ENCODE measurements at regions not wholly inside any gene's neighbourhood (a gene's known extent, or its start where the extent isn't known, plus 50 kb on each side); places are given as distances from the start of the nearest gene placed in this dataset.
"Not testable (repeated sequence)": the region's sequence is repeated elsewhere in the genome, so short reads cannot be mapped to it uniquely, and the experiment has no call there.

DNA sequence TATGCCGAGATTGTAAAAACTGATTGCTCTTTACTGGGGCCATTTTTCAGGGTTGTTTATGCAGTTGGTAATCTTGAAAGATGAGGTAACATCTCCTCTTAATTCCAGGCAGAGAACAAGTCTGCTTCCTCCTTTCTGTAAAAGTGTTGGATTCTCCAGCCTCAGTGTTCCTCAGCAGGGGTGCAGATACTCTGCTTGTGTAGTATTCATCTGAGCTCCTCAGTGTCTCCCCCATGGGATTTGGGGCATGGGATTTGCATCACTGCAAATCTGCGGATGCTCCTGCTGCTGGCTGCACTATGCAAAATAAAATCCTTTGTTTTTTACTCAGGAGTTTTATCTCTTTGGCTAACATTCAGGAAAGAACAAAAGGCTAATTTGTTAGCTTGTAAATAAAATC lies 104.9 kb upstream of the ATP8A1 start:
- ChIA-PET RAD21 (ENCODE audit: low non-redundant PET in 1 of 2, low total read pairs in 2 of 2, uncharacterized antibody in 2 of 2, unreplicated experiment in 2 of 2) (no interaction called here), CTCF (no interaction called here)

GRCh38 chr4:42754965-42755364 lies 98.1 kb upstream of the ATP8A1 start:
- H3K9ac ChIP-seq (ENCODE audit: low read length); H3K4me2 ChIP-seq (ENCODE audit: low read length); H3K27ac ChIP-seq (ENCODE audit: low read depth, low read length); DNase-seq (ENCODE audit: low read depth, low spot score); H2AFZ ChIP-seq (ENCODE audit: low read depth, low read length, poor library complexity, severe bottlenecking); H3K27me3 ChIP-seq (ENCODE audit: insufficient read depth, low read length); CTCF ChIA-PET; POLR2A ChIA-PET; intact Hi-C loops (cut with micrococcal nuclease); RAD21 ChIA-PET (ENCODE audit: low non-redundant PET in 1 of 2, low total read pairs in 2 of 2, uncharacterized antibody in 2 of 2, unreplicated experiment in 2 of 2); H3K9me3 ChIP-seq (ENCODE audit: control insufficient read depth in 1 of 2, insufficient read depth in 1 of 2, low read depth in 1 of 2, low read length in 2 of 2); H3K4me3 ChIP-seq (replicated peaks in 1 of 2; ENCODE audit: low read depth in 1 of 2, low read length in 2 of 2); H3K36me3 ChIP-seq (ENCODE audit: control insufficient read depth in 1 of 2, insufficient read depth in 2 of 2, low read length in 2 of 2); H4K20me1 ChIP-seq (ENCODE audit: insufficient read depth); H3K4me1 ChIP-seq (ENCODE audit: control insufficient read depth in 1 of 2, insufficient read depth in 2 of 2, low read length in 2 of 2); BruUV-seq (replicated peaks); H3K79me2 ChIP-seq (ENCODE audit: insufficient read depth, low read length); ATAC-seq; H3K9me2 ChIP-seq (ENCODE audit: insufficient read depth): not testable (repeated sequence)

More for the DNA sequence above, 104.9 kb upstream of the ATP8A1 start:
- Histone ChIP-seq H3K9me3 (ENCODE audit: control insufficient read depth in 1 of 2, insufficient read depth in 1 of 2, low read depth in 1 of 2, low read length in 2 of 2) (no peaks in the 10 kb centered on the region), H3K36me3 (ENCODE audit: control insufficient read depth in 1 of 2, insufficient read depth in 2 of 2, low read length in 2 of 2) (no peaks in the 10 kb centered on the region), H3K4me3 (replicated peaks in 1 of 2; ENCODE audit: low read depth in 1 of 2, low read length in 2 of 2) (no peak overlapping the region), H3K27ac (ENCODE audit: low read depth, low read length) (no peak overlapping the region), H3K4me1 (ENCODE audit: control insufficient read depth in 1 of 2, insufficient read depth in 2 of 2, low read length in 2 of 2) (no peaks in the 10 kb centered on the region), H3K9ac (ENCODE audit: low read length) (no peak overlapping the region), H3K27me3 (ENCODE audit: insufficient read depth, low read length) (no peaks in the 10 kb centered on the region), H4K20me1 (ENCODE audit: insufficient read depth) (no peaks in the 10 kb centered on the region), H2AFZ (ENCODE audit: low read depth, low read length, poor library complexity, severe bottlenecking) (no peak overlapping the region), H3K79me2 (ENCODE audit: insufficient read depth, low read length) (no peaks in the 10 kb centered on the region), H3K9me2 (ENCODE audit: insufficient read depth) (no peaks in the 10 kb centered on the region), H3K4me2 (ENCODE audit: low read length) (no peak overlapping the region)
- BruUV-seq (replicated peaks) = no TSS peak
- intact Hi-C loops (cut with micrococcal nuclease) = no loop called here
- POLR2A ChIA-PET = no interaction called here
- ATAC-seq (no peak), DNase-seq (ENCODE audit: low read depth, low spot score) (no peak)
- TF ChIP-seq YY1 (IDR thresholded peaks at IDR 0.05; ENCODE audit: extremely low read depth, insufficient replicate concordance, low read depth, low read length) (no peak), ELF1 (IDR thresholded peaks at IDR 0.05; ENCODE audit: borderline replicate concordance, low read depth) (no peak), JUND (IDR thresholded peaks at IDR 0.05) (no peak), EZH2phosphoT487 (IDR thresholded peaks at IDR 0.05; ENCODE audit: borderline replicate concordance) (no peak), ZBTB33 (IDR thresholded peaks at IDR 0.05; ENCODE audit: extremely low read depth, insufficient replicate concordance, low read length) (no peak), RAD21 (IDR thresholded peaks at IDR 0.05; ENCODE audit: low read depth) (no peak), FOSL1 (IDR thresholded peaks at IDR 0.05; ENCODE audit: low read depth) (no peak)
